ENCODE measurements at regions not wholly inside any gene's neighbourhood (a gene's known extent, or its start where the extent isn't known, plus 50 kb on each side); places are given as distances from the start of the nearest gene placed in this dataset.

GRCh38 chr5:39943811-39944210 is 519.0 kb upstream of the DAB2 start:
- no peak for TF ChIP-seq CTCF (IDR thresholded peaks at IDR 0.05; ENCODE audit: insufficient read depth, low read length, poor library complexity, severe bottlenecking)
- no peak for DNase-seq (ENCODE audit: low read depth)
- H3K36me3 ChIP-seq (ENCODE audit: control insufficient read depth, insufficient read depth, low read length) = no peaks in the 10 kb centered on the region
- no peak overlapping the region for H3K4me3 ChIP-seq (ENCODE audit: low read depth, low read length)
- no peaks in the 10 kb centered on the region for H3K27me3 ChIP-seq (ENCODE audit: control insufficient read depth, insufficient read depth, low read length)

GRCh38 chr5:39942606-39943005 is 517.8 kb upstream of the DAB2 start:
- no peak overlapping the region for H3K4me3 ChIP-seq (ENCODE audit: low read depth, low read length)
- DNase-seq (ENCODE audit: low read depth) = no peak
- H3K27me3 ChIP-seq (ENCODE audit: control insufficient read depth, insufficient read depth, low read length) = no peaks in the 10 kb centered on the region
- H3K36me3 ChIP-seq (ENCODE audit: control insufficient read depth, insufficient read depth, low read length) = no peaks in the 10 kb centered on the region
- TF ChIP-seq CTCF (IDR thresholded peaks at IDR 0.05; ENCODE audit: insufficient read depth, low read length, poor library complexity, severe bottlenecking) = no peak

- no peak for TF ChIP-seq CTCF (IDR thresholded peaks at IDR 0.05; ENCODE audit: insufficient read depth, low read length, poor library complexity, severe bottlenecking)
- no peaks in the 10 kb centered on the region for H3K36me3 ChIP-seq (ENCODE audit: control insufficient read depth, insufficient read depth, low read length)
- H3K4me3 ChIP-seq (ENCODE audit: low read depth, low read length) = no peak overlapping the region
- no peak for DNase-seq (ENCODE audit: low read depth)
- H3K27me3 ChIP-seq (ENCODE audit: control insufficient read depth, insufficient read depth, low read length) = no peaks in the 10 kb centered on the region
Measured at GRCh38 chr5:39941416-39941815, 516.6 kb upstream of the DAB2 start.

GRCh38 chr5:39934830-39935229 is 510.1 kb upstream of the DAB2 start:
- no peak for DNase-seq (ENCODE audit: low read depth)
- no peak for TF ChIP-seq CTCF (IDR thresholded peaks at IDR 0.05; ENCODE audit: insufficient read depth, low read length, poor library complexity, severe bottlenecking)
- Histone ChIP-seq H3K27me3 (ENCODE audit: control insufficient read depth, insufficient read depth, low read length) (no peaks in the 10 kb centered on the region), H3K36me3 (ENCODE audit: control insufficient read depth, insufficient read depth, low read length) (no peaks in the 10 kb centered on the region), H3K4me3 (ENCODE audit: low read depth, low read length) (no peak overlapping the region)

GRCh38 chr5:39933061-39933460 is 508.3 kb upstream of the DAB2 start:
- Histone ChIP-seq H3K27me3 (ENCODE audit: control insufficient read depth, insufficient read depth, low read length) (no peaks in the 10 kb centered on the region), H3K36me3 (ENCODE audit: control insufficient read depth, insufficient read depth, low read length) (no peaks in the 10 kb centered on the region), H3K4me3 (ENCODE audit: low read depth, low read length) (no peak overlapping the region)
- TF ChIP-seq CTCF (IDR thresholded peaks at IDR 0.05; ENCODE audit: insufficient read depth, low read length, poor library complexity, severe bottlenecking) = no peak
- DNase-seq (ENCODE audit: low read depth) = no peak

- Histone ChIP-seq H3K27me3 (ENCODE audit: control insufficient read depth, insufficient read depth, low read length) (no peaks in the 10 kb centered on the region), H3K4me3 (ENCODE audit: low read depth, low read length) (no peak overlapping the region), H3K36me3 (ENCODE audit: control insufficient read depth, insufficient read depth, low read length) (no peaks in the 10 kb centered on the region)
- no peak for DNase-seq (ENCODE audit: low read depth)
- TF ChIP-seq CTCF (IDR thresholded peaks at IDR 0.05; ENCODE audit: insufficient read depth, low read length, poor library complexity, severe bottlenecking) = no peak
Measured at GRCh38 chr5:39928709-39929108, 503.9 kb upstream of the DAB2 start.

Measured in kidney epithelial cell (primary cell).